Thyroid gland (tissue), 4 donors: ENCODE measurements at regions not wholly inside any gene's neighbourhood (a gene's known extent, or its start where the extent isn't known, plus 50 kb on each side); places are given as distances from the start of the nearest gene placed in this dataset.

Experiments
- CTCF ChIP-seq, 6 experiments: fragments of 200-600 bp in 3 of 6; fragments of 450-650 bp in 3 of 6; sonication (generic) in 3 of 6; IDR thresholded peaks; one replicate each; pipeline ENCODE4 v1.5.1; 2016 to 2019; ENCODE audit warnings: antibody characterized with exemption in 6 of 6, mild to moderate bottlenecking in 2 of 6, inconsistent platforms in 1 of 6, moderate library complexity in 1 of 6
- POLR2A ChIP-seq, 2 donors: fragments of 450-650 bp; IDR thresholded peaks; one replicate each; pipeline ENCODE4 v1.6.1; 2017; ENCODE audit warnings: antibody characterized with exemption in 2 of 2, mild to moderate bottlenecking in 2 of 2, moderate library complexity in 1 of 2

GRCh38 chr2:160751021-160751420, 257.4 kb upstream of the RBMS1 start:
- TF ChIP-seq CTCF (IDR thresholded peaks at IDR 0.05) = no peak
- TF ChIP-seq POLR2A (IDR thresholded peaks at IDR 0.05) = no peak
